Mesodermal cell (in vitro differentiated cells): ENCODE measurements at regions not wholly inside any gene's neighbourhood (a gene's known extent, or its start where the extent isn't known, plus 50 kb on each side); places are given as distances from the start of the nearest gene placed in this dataset.

Source experiments
- H3K27ac ChIP-seq: 2 replicates; pipeline ENCODE4 v1.7.0; 2013; ENCODE audit warnings: mild to moderate bottlenecking, low read depth, low read length, moderate library complexity; ENCODE audit not compliant: severe bottlenecking
- H3K36me3 ChIP-seq: 2 replicates; pipeline ENCODE4 v1.7.1; 2013; ENCODE audit warnings: mild to moderate bottlenecking, low read length, moderate library complexity; ENCODE audit not compliant: control insufficient read depth, insufficient read depth
- H3K4me1 ChIP-seq: one replicate; pipeline ENCODE4 v1.7.1; 2013; ENCODE audit warnings: mild to moderate bottlenecking, low read length; ENCODE audit not compliant: insufficient read depth, control insufficient read depth, poor library complexity, severe bottlenecking
- H3K4me3 ChIP-seq: 2 replicates; pipeline ENCODE4 v1.7.0; 2013; ENCODE audit warnings: low read length, control low read depth, mild to moderate bottlenecking; ENCODE audit not compliant: insufficient read depth, poor library complexity, severe bottlenecking; ENCODE audit errors: extremely low read depth
- H3K9me3 ChIP-seq: 2 replicates; pipeline ENCODE4 v1.7.1; 2013; ENCODE audit warnings: mild to moderate bottlenecking, low read length, moderate library complexity; ENCODE audit not compliant: control insufficient read depth
- WGBS, 2 experiments: methylation state at CpG; one replicate each; pipeline ENCODE4 v1.1.5; 2013; ENCODE audit warnings: missing lambda C conversion rate in 2 of 2; ENCODE audit not compliant: insufficient coverage in 2 of 2; 5-methylcytosine and 5-hydroxymethylcytosine counted together

GRCh38 chr2:241924069-241924908 is 54.8 kb downstream of the RTP5 start:
- H3K27ac ChIP-seq = no peak overlapping the region
- 81 to 86% methylated on average over 5 to 7 of the region's 11 CpGs for WGBS, 2 experiments

GRCh38 chr2:241924909-241925250 is 55.4 kb downstream of the RTP5 start:
- H3K4me1 ChIP-seq = no peaks in the 10 kb centered on the region
- no peaks in the 10 kb centered on the region for H3K36me3 ChIP-seq
- 82 to 87% methylated on average over 7 of the region's 7 CpGs for WGBS, 2 experiments
- no peaks in the 10 kb centered on the region for H3K9me3 ChIP-seq
- H3K4me3 ChIP-seq = no peak overlapping the region
- no peak overlapping the region for H3K27ac ChIP-seq

More at GRCh38 chr2:241924069-241924908, 54.8 kb downstream of the RTP5 start:
- H3K4me1 ChIP-seq = no peaks in the 10 kb centered on the region
- no peaks in the 10 kb centered on the region for H3K9me3 ChIP-seq
- no peaks in the 10 kb centered on the region for H3K36me3 ChIP-seq
- no peak overlapping the region for H3K4me3 ChIP-seq

GRCh38 chr2:241925277-241925676 is 55.7 kb downstream of the RTP5 start:
- H3K4me3 ChIP-seq = no peak overlapping the region
- no peaks in the 10 kb centered on the region for H3K36me3 ChIP-seq
- H3K9me3 ChIP-seq = no peaks in the 10 kb centered on the region
- H3K27ac ChIP-seq = no peak overlapping the region
- no peaks in the 10 kb centered on the region for H3K4me1 ChIP-seq
- 89 to 92% methylated on average over 11 to 15 of the region's 15 CpGs for WGBS, 2 experiments

GRCh38 chr2:241925821-241926441 is 56.4 kb downstream of the RTP5 start:
- Histone ChIP-seq H3K36me3 (no peaks in the 10 kb centered on the region), H3K9me3 (no peaks in the 10 kb centered on the region), H3K4me1 (no peaks in the 10 kb centered on the region), H3K27ac (no peak overlapping the region), H3K4me3 (no peak overlapping the region)
- WGBS, 2 experiments = 85 to 89% methylated on average over 14 to 15 of the region's 21 CpGs

- H3K9me3 ChIP-seq = no peaks in the 10 kb centered on the region
- no peaks in the 10 kb centered on the region for H3K4me1 ChIP-seq
- H3K27ac ChIP-seq = no peak overlapping the region
- no peak overlapping the region for H3K4me3 ChIP-seq
- WGBS, 2 experiments = 85% methylated on average over 19 to 28 of the region's 32 CpGs
- H3K36me3 ChIP-seq = no peaks in the 10 kb centered on the region
Measured at GRCh38 chr2:241926541-241927311, 57.2 kb downstream of the RTP5 start.

GRCh38 chr2:241929551-241930490 is 60.3 kb downstream of the RTP5 start:
- Histone ChIP-seq H3K36me3 (no peaks in the 10 kb centered on the region), H3K9me3 (no peaks in the 10 kb centered on the region), H3K27ac (no peak overlapping the region), H3K4me1 (peaks cover 12% of the 10 kb centered on the region), H3K4me3 (no peak overlapping the region)
- WGBS, 2 experiments = 87 to 88% methylated on average over 18 to 19 of the region's 22 CpGs

- H3K4me3 ChIP-seq = no peak overlapping the region
- WGBS, 2 experiments = 95 to 98% methylated on average over 22 to 30 of the region's 30 CpGs
- H3K4me1 ChIP-seq = peaks cover 12% of the 10 kb centered on the region
- no peak overlapping the region for H3K27ac ChIP-seq
- peaks cover 4% of the 10 kb centered on the region for H3K9me3 ChIP-seq
- no peaks in the 10 kb centered on the region for H3K36me3 ChIP-seq
Measured at GRCh38 chr2:241931084-241931975, 61.8 kb downstream of the RTP5 start.

- 91 to 94% methylated on average over 24 to 26 of the region's 31 CpGs for WGBS, 2 experiments
- peaks cover 4% of the 10 kb centered on the region for H3K9me3 ChIP-seq
Measured at GRCh38 chr2:241931976-241932898, 62.7 kb downstream of the RTP5 start.

GRCh38 chr2:241932899-241933178 is 63.3 kb downstream of the RTP5 start:
- H3K4me3 ChIP-seq = no peak overlapping the region
- H3K27ac ChIP-seq = peak overlapping the region; percentile 92
- 92 to 96% methylated on average over 8 to 9 of the region's 9 CpGs for WGBS, 2 experiments
- H3K4me1 ChIP-seq = peaks cover 12% of the 10 kb centered on the region
- no peaks in the 10 kb centered on the region for H3K36me3 ChIP-seq
- peaks cover 4% of the 10 kb centered on the region for H3K9me3 ChIP-seq

More at GRCh38 chr2:241931976-241932898, 62.7 kb downstream of the RTP5 start:
- H3K36me3 ChIP-seq = no peaks in the 10 kb centered on the region
- no peak overlapping the region for H3K4me3 ChIP-seq
- H3K27ac ChIP-seq = peak overlapping the region; percentile 92
- peaks cover 12% of the 10 kb centered on the region for H3K4me1 ChIP-seq
